Choroid plexus epithelial cell (primary cell): ENCODE measurements at regions not wholly inside any gene's neighbourhood (a gene's known extent, or its start where the extent isn't known, plus 50 kb on each side); places are given as distances from the start of the nearest gene placed in this dataset.

Experiments used
- DNase-seq: peaks from one replicate; pipeline ENCODE4 v3.0.0-alpha.2; 2010; ENCODE audit warnings: low read depth
- H3K4me3 ChIP-seq: 2 replicates; pipeline ENCODE4 v1.5.1; 2011; ENCODE audit warnings: low read depth, mild to moderate bottlenecking, control low read depth, low read length, moderate library complexity
- CTCF ChIP-seq: conservative IDR thresholded peaks from 2 replicates; pipeline ENCODE4 v1.5.1; 2011; ENCODE audit warnings: low read depth, mild to moderate bottlenecking, control low read depth, inconsistent platforms, low read length, moderate library complexity

GRCh38 chr7:51764976-51765375 lies 448.4 kb upstream of the COBL start:
- no peak for DNase-seq
- H3K4me3 ChIP-seq = no peak overlapping the region
- no peak for TF ChIP-seq CTCF

GRCh38 chr7:51759985-51760384 lies 443.4 kb upstream of the COBL start:
- TF ChIP-seq CTCF = no peak
- no peak overlapping the region for H3K4me3 ChIP-seq
- DNase-seq = no peak

- no peak for DNase-seq
- H3K4me3 ChIP-seq = no peak overlapping the region
- no peak for TF ChIP-seq CTCF
These were observed 441.4 kb upstream of the COBL start for GRCh38 chr7:51757960-51758359.

DNA sequence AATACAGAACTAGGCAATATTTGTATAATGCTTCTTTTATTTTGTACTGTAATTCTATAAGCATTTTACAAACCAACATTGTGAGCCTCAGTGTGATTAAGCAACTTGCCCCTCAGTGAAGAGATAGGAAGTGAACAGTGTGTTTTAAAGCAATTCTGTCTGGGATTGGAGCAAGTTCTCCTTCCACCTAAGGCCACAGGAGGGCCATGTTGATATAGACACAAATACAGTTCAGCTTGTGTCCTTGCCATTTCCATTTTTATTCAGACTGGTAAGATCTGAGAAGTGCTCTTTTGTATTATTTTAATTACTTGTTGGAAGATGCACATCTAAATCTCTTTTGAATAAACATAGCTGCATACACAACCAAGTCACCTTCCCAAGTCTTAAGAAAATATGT lies 416.3 kb upstream of the COBL start:
- DNase-seq = no peak
- TF ChIP-seq CTCF = no peak

GRCh38 chr7:51732116-51732515 lies 415.5 kb upstream of the COBL start:
- no peak for TF ChIP-seq CTCF

More for the DNA sequence above, 416.3 kb upstream of the COBL start:
- no peak overlapping the region for H3K4me3 ChIP-seq

GRCh38 chr7:51731075-51731474 lies 414.5 kb upstream of the COBL start:
- no peak for TF ChIP-seq CTCF
- no peak for DNase-seq
- H3K4me3 ChIP-seq = no peak overlapping the region

More at GRCh38 chr7:51732116-51732515, 415.5 kb upstream of the COBL start:
- no peak overlapping the region for H3K4me3 ChIP-seq
- no peak for DNase-seq

GRCh38 chr7:51727441-51727840 lies 410.8 kb upstream of the COBL start:
- TF ChIP-seq CTCF = no peak
- H3K4me3 ChIP-seq = no peak overlapping the region
- no peak for DNase-seq
